ENCODE measurements at regions not wholly inside any gene's neighbourhood (a gene's known extent, or its start where the extent isn't known, plus 50 kb on each side); places are given as distances from the start of the nearest gene placed in this dataset.

GRCh38 chr12:78473136-78473535 is 391.4 kb upstream of the SYT1 start:
- no peaks in the 10 kb centered on the region for H3K9me3 ChIP-seq
- H3K4me3 ChIP-seq, result no peak overlapping the region
- no peak for DNase-seq (ENCODE audit: low spot score in 2 of 2)
- WGBS, 2 donors, result 33 to 40% methylated on average over 2 of the region's 2 CpGs
- H3K27ac ChIP-seq, result no peak overlapping the region
- no peaks in the 10 kb centered on the region for H3K27me3 ChIP-seq
- no peaks in the 10 kb centered on the region for H3K36me3 ChIP-seq
- TF ChIP-seq EP300 (IDR thresholded peaks at IDR 0.05) (no peak), POLR2A (IDR thresholded peaks at IDR 0.05) (no peak)
- TF ChIP-seq, protein P1, sequence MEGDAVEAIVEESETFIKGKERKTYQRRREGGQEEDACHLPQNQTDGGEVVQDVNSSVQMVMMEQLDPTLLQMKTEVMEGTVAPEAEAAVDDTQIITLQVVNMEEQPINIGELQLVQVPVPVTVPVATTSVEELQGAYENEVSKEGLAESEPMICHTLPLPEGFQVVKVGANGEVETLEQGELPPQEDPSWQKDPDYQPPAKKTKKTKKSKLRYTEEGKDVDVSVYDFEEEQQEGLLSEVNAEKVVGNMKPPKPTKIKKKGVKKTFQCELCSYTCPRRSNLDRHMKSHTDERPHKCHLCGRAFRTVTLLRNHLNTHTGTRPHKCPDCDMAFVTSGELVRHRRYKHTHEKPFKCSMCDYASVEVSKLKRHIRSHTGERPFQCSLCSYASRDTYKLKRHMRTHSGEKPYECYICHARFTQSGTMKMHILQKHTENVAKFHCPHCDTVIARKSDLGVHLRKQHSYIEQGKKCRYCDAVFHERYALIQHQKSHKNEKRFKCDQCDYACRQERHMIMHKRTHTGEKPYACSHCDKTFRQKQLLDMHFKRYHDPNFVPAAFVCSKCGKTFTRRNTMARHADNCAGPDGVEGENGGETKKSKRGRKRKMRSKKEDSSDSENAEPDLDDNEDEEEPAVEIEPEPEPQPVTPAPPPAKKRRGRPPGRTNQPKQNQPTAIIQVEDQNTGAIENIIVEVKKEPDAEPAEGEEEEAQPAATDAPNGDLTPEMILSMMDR (IDR thresholded peaks at IDR 0.05), result no peak
- H3K4me1 ChIP-seq, result no peaks in the 10 kb centered on the region

GRCh38 chr12:78473561-78473960 is 391.0 kb upstream of the SYT1 start:
- TF ChIP-seq EP300 (IDR thresholded peaks at IDR 0.05) (no peak), POLR2A (IDR thresholded peaks at IDR 0.05) (no peak)
- TF ChIP-seq, protein P1 (IDR thresholded peaks at IDR 0.05), result no peak
- no peaks in the 10 kb centered on the region for H3K4me1 ChIP-seq
- 73 to 75% methylated on average over 4 of the region's 4 CpGs for whole genome bisulfite sequencing, 2 donors

GRCh38 chr12:78483767-78484315 is 380.7 kb upstream of the SYT1 start:
- no peak overlapping the region for H3K4me3 ChIP-seq
- H3K9me3 ChIP-seq, result no peaks in the 10 kb centered on the region
- DNase-seq (ENCODE audit: low spot score in 2 of 2), result no peak
- H3K27me3 ChIP-seq, result no peaks in the 10 kb centered on the region
- WGBS, 2 donors, result 46 to 52% methylated on average over 8 of the region's 8 CpGs
- no peaks in the 10 kb centered on the region for H3K36me3 ChIP-seq
- H3K27ac ChIP-seq, result no peak overlapping the region
- no peaks in the 10 kb centered on the region for H3K4me1 ChIP-seq
- TF ChIP-seq EP300 (IDR thresholded peaks at IDR 0.05) (no peak), POLR2A (IDR thresholded peaks at IDR 0.05) (no peak)
- TF ChIP-seq, protein P1 (IDR thresholded peaks at IDR 0.05), result no peak

More at GRCh38 chr12:78473561-78473960, 391.0 kb upstream of the SYT1 start:
- H3K36me3 ChIP-seq, result no peaks in the 10 kb centered on the region
- no peaks in the 10 kb centered on the region for H3K27me3 ChIP-seq
- no peak for DNase-seq (ENCODE audit: low spot score in 2 of 2)
- no peak overlapping the region for H3K27ac ChIP-seq
- H3K4me3 ChIP-seq, result no peak overlapping the region
- no peaks in the 10 kb centered on the region for H3K9me3 ChIP-seq

- DNase-seq (ENCODE audit: low spot score in 2 of 2), result no peak
- 36 to 45% methylated on average over 1 of the region's 1 CpG for WGBS, 2 donors
- Histone ChIP-seq H3K36me3 (no peaks in the 10 kb centered on the region), H3K27ac (no peak overlapping the region), H3K4me1 (peaks cover 0 to 1% (median 0%) of the 10 kb centered on the region in 4 donors), H3K4me3 (no peak overlapping the region), H3K27me3 (no peaks in the 10 kb centered on the region), H3K9me3 (no peaks in the 10 kb centered on the region)
- TF ChIP-seq POLR2A (IDR thresholded peaks at IDR 0.05) (no peak), EP300 (IDR thresholded peaks at IDR 0.05) (no peak)
- TF ChIP-seq, protein P1 (IDR thresholded peaks at IDR 0.05), result no peak
Measured at GRCh38 chr12:78489990-78490389, 374.6 kb upstream of the SYT1 start.

DNA sequence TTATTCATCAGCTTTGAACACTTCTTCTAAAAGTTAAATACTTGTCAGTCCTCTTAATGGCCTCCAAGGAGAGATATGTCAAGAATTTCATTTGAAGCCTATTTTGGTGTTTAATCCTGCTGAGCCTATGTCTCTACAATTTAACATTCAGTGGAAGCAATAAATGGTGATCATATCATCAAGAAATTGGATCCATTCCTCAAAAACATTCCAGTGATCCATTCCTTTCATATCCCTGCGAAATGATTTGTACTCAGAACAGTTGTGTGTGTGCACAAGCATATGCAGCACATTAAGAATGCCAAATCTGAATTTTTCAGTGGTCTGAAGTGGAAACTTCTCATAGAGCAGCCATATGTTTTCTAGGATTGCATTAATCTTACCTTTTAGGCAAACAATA is 373.7 kb upstream of the SYT1 start:
- Histone ChIP-seq H3K27ac (no peak overlapping the region), H3K36me3 (no peaks in the 10 kb centered on the region), H3K9me3 (no peaks in the 10 kb centered on the region), H3K27me3 (no peaks in the 10 kb centered on the region), H3K4me1 (peaks cover 0 to 4% (median 0%) of the 10 kb centered on the region in 4 donors), H3K4me3 (no peak overlapping the region)
- TF ChIP-seq POLR2A (IDR thresholded peaks at IDR 0.05), result no peak
- TF ChIP-seq EP300 (IDR thresholded peaks at IDR 0.05), result no peak
- WGBS, 2 donors, result 34 to 48% methylated on average over 1 of the region's 1 CpG
- no peak for DNase-seq (ENCODE audit: low spot score in 2 of 2)

- no peaks in the 10 kb centered on the region for H3K36me3 ChIP-seq
- DNase-seq (ENCODE audit: low spot score in 2 of 2), result no peak
- H3K4me1 ChIP-seq, result peaks cover 0 to 4% (median 0%) of the 10 kb centered on the region in 4 donors
- H3K4me3 ChIP-seq, result no peak overlapping the region
- 31 to 42% methylated on average over 1 of the region's 1 CpG for WGBS, 2 donors
- no peaks in the 10 kb centered on the region for H3K9me3 ChIP-seq
- no peaks in the 10 kb centered on the region for H3K27me3 ChIP-seq
- H3K27ac ChIP-seq, result no peak overlapping the region
- TF ChIP-seq, protein P1 (IDR thresholded peaks at IDR 0.05), result no peak
- no peak for TF ChIP-seq POLR2A (IDR thresholded peaks at IDR 0.05)
- TF ChIP-seq EP300 (IDR thresholded peaks at IDR 0.05), result no peak
Measured at GRCh38 chr12:78494911-78495310, 369.7 kb upstream of the SYT1 start.
